ENCODE measurements at regions not wholly inside any gene's neighbourhood (a gene's known extent, or its start where the extent isn't known, plus 50 kb on each side); places are given as distances from the start of the nearest gene placed in this dataset.

- peaks cover 0 to 60% of the 10 kb centered on the region in 2 donors for H3K27me3 ChIP-seq
- no peak overlapping the region for H3K27ac ChIP-seq
- intact Hi-C loops (cut with DNase I), result no loop called here
- ATAC-seq (no peak), DNase-seq (no peak)
- no peak overlapping the region for H3K4me3 ChIP-seq
- H3K9me3 ChIP-seq, result no peaks in the 10 kb centered on the region
- TF ChIP-seq CTCF (IDR thresholded peaks at IDR 0.05), result no peak
- no peaks in the 10 kb centered on the region for H3K4me1 ChIP-seq
- H3K36me3 ChIP-seq, result no peaks in the 10 kb centered on the region
Observed at GRCh38 chr6:168874637-168875036, 379.0 kb downstream of the THBS2 start.

- no peak overlapping the region for H3K4me3 ChIP-seq
- no peaks in the 10 kb centered on the region for H3K9me3 ChIP-seq
- no peak for TF ChIP-seq CTCF (IDR thresholded peaks at IDR 0.05)
- intact Hi-C loops (cut with DNase I), result no loop called here
- ATAC-seq, result no peak
- H3K4me1 ChIP-seq, result no peaks in the 10 kb centered on the region
- H3K27me3 ChIP-seq, result peaks cover 0 to 54% of the 10 kb centered on the region in 2 donors
- no peak overlapping the region for H3K27ac ChIP-seq
- H3K36me3 ChIP-seq, result no peaks in the 10 kb centered on the region
- no peak for DNase-seq
Observed at GRCh38 chr6:168873278-168874190, 380.1 kb downstream of the THBS2 start.

- DNase-seq (no peak), ATAC-seq (peak; percentile 73)
- intact Hi-C loops (cut with DNase I), result no loop called here
- Histone ChIP-seq H3K27me3 (peaks cover 0 to 40% of the 10 kb centered on the region in 2 donors), H3K4me1 (no peaks in the 10 kb centered on the region), H3K4me3 (no peak overlapping the region), H3K27ac (no peak overlapping the region), H3K9me3 (no peaks in the 10 kb centered on the region), H3K36me3 (no peaks in the 10 kb centered on the region)
- no peak for TF ChIP-seq CTCF (IDR thresholded peaks at IDR 0.05)
Observed at GRCh38 chr6:168871642-168872315, 381.9 kb downstream of the THBS2 start.

- no peak for DNase-seq
- ATAC-seq, result no peak
- no peak for TF ChIP-seq CTCF (IDR thresholded peaks at IDR 0.05)
- Histone ChIP-seq H3K4me1 (no peaks in the 10 kb centered on the region), H3K27me3 (peaks cover 0 to 35% of the 10 kb centered on the region in 2 donors), H3K4me3 (no peak overlapping the region), H3K36me3 (no peaks in the 10 kb centered on the region), H3K27ac (no peak overlapping the region), H3K9me3 (no peaks in the 10 kb centered on the region)
- intact Hi-C loops (cut with DNase I), result no loop called here
Observed at GRCh38 chr6:168870982-168871381, 382.7 kb downstream of the THBS2 start.
